ENCODE measurements at regions not wholly inside any gene's neighbourhood (a gene's known extent, or its start where the extent isn't known, plus 50 kb on each side); places are given as distances from the start of the nearest gene placed in this dataset.

DNA sequence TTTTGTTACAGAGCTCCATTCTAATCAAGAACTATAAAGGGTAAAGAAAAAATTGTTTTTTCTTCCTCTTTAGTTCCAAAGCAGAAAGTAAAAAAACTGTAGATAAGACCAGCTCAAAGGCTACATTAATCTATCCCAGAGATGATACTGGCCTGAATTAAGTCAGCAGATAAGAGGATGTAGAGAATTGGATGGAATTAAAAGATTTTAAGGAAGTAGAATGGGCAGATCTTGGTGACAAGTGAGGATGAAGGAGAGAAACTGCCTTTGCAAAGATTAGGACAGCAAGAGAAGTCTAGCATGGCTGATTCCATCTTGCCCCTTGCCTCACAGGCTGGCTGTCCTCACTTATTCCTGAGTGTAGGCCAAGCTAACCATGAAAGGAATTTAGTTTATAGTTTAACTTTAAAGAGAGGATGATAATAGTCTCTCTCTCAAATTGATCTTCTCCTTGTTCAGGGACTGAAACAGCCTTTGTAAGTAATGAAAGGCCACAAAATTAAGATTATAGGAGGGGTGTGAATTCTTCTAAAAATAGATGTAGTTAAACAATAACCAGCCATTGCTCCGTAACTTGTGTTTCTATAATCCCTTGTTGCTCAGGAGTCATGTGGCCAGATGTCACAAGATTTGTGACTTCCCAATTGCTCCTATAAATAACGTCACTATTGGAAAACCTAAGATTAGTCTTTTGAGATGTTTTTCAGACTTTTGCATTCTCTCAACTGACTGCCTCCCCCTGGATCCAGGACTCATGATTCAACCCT, 265.0 kb upstream of the USP24 start:
- Histone ChIP-seq H3K9me3 (ENCODE audit: control insufficient read depth in 1 of 2, low read length in 2 of 2) (no peaks in the 10 kb centered on the region), H3K36me3 (ENCODE audit: control insufficient read depth in 1 of 2, insufficient read depth in 2 of 2, low read length in 2 of 2) (no peaks in the 10 kb centered on the region), H3K4me1 (ENCODE audit: control insufficient read depth in 1 of 2, insufficient read depth in 2 of 2, low read length in 2 of 2) (no peaks in the 10 kb centered on the region), H3K27me3 (ENCODE audit: control insufficient read depth in 1 of 2, insufficient read depth in 2 of 2, low read length in 2 of 2) (no peaks in the 10 kb centered on the region), H3K9ac (ENCODE audit: low read depth in 1 of 2, low read length in 2 of 2) (no peak overlapping the region), H3K4me3 (ENCODE audit: low read depth in 1 of 2, low read length in 2 of 2) (no peak overlapping the region), H3K27ac (ENCODE audit: low read depth, low read length) (no peak overlapping the region)

GRCh38 chr1:55478742-55479141, 263.6 kb upstream of the USP24 start:
- no peak overlapping the region for H3K9ac ChIP-seq (ENCODE audit: low read depth in 1 of 2, low read length in 2 of 2)
- no peaks in the 10 kb centered on the region for H3K36me3 ChIP-seq (ENCODE audit: control insufficient read depth in 1 of 2, insufficient read depth in 2 of 2, low read length in 2 of 2)
- H3K9me3 ChIP-seq (ENCODE audit: control insufficient read depth in 1 of 2, low read length in 2 of 2), result no peaks in the 10 kb centered on the region
- no peak overlapping the region for H3K27ac ChIP-seq (ENCODE audit: low read depth, low read length)
- no peak overlapping the region for H3K4me3 ChIP-seq (ENCODE audit: low read depth in 1 of 2, low read length in 2 of 2)
- no peaks in the 10 kb centered on the region for H3K27me3 ChIP-seq (ENCODE audit: control insufficient read depth in 1 of 2, insufficient read depth in 2 of 2, low read length in 2 of 2)
- no peaks in the 10 kb centered on the region for H3K4me1 ChIP-seq (ENCODE audit: control insufficient read depth in 1 of 2, insufficient read depth in 2 of 2, low read length in 2 of 2)

- H3K27me3 ChIP-seq (ENCODE audit: control insufficient read depth in 1 of 2, insufficient read depth in 2 of 2, low read length in 2 of 2), result no peaks in the 10 kb centered on the region
- H3K27ac ChIP-seq (ENCODE audit: low read depth, low read length), result no peak overlapping the region
- no peak overlapping the region for H3K4me3 ChIP-seq (ENCODE audit: low read depth in 1 of 2, low read length in 2 of 2)
- no peak overlapping the region for H3K9ac ChIP-seq (ENCODE audit: low read depth in 1 of 2, low read length in 2 of 2)
- H3K36me3 ChIP-seq (ENCODE audit: control insufficient read depth in 1 of 2, insufficient read depth in 2 of 2, low read length in 2 of 2), result no peaks in the 10 kb centered on the region
- H3K4me1 ChIP-seq (ENCODE audit: control insufficient read depth in 1 of 2, insufficient read depth in 2 of 2, low read length in 2 of 2), result no peaks in the 10 kb centered on the region
- no peaks in the 10 kb centered on the region for H3K9me3 ChIP-seq (ENCODE audit: control insufficient read depth in 1 of 2, low read length in 2 of 2)
Measured at GRCh38 chr1:55477953-55478352, 262.8 kb upstream of the USP24 start.

DNA sequence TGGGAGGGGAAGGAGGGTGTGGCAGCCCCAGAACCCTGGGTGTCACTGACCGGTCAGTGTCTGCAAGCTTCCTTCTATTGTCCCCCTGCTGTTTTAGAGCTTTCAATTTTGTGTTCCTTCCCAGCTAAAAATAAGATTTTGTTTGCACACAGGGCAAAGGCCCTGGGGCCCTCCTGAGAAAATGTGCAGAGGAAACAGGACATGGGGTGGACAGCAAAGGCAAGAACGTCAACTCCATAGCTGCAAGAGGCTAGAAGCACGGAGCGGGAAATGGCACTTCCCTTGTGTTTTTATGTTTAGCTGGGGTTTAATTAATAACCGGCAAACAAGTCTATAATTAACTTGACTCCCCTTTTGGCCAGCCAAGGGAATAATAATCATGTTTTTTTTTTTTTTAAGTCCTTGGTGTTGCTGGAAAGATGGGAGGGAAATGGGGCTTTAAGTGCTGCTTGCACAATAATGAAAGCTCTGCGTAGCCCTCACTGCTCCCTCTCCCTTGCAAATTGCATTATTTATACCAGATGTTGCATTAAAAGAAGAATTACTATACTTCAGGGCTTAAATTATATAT, 261.4 kb upstream of the USP24 start:
- Histone ChIP-seq H3K36me3 (ENCODE audit: control insufficient read depth in 1 of 2, insufficient read depth in 2 of 2, low read length in 2 of 2) (no peaks in the 10 kb centered on the region), H3K27ac (ENCODE audit: low read depth, low read length) (no peak overlapping the region), H3K9ac (ENCODE audit: low read depth in 1 of 2, low read length in 2 of 2) (no peak overlapping the region), H3K9me3 (ENCODE audit: control insufficient read depth in 1 of 2, low read length in 2 of 2) (no peaks in the 10 kb centered on the region), H3K27me3 (ENCODE audit: control insufficient read depth in 1 of 2, insufficient read depth in 2 of 2, low read length in 2 of 2) (no peaks in the 10 kb centered on the region), H3K4me3 (ENCODE audit: low read depth in 1 of 2, low read length in 2 of 2) (no peak overlapping the region), H3K4me1 (ENCODE audit: control insufficient read depth in 1 of 2, insufficient read depth in 2 of 2, low read length in 2 of 2) (no peaks in the 10 kb centered on the region)

GRCh38 chr1:55474168-55474786, 259.1 kb upstream of the USP24 start:
- Histone ChIP-seq H3K27me3 (ENCODE audit: control insufficient read depth in 1 of 2, insufficient read depth in 2 of 2, low read length in 2 of 2) (no peaks in the 10 kb centered on the region), H3K9me3 (ENCODE audit: control insufficient read depth in 1 of 2, low read length in 2 of 2) (no peaks in the 10 kb centered on the region), H3K4me1 (ENCODE audit: control insufficient read depth in 1 of 2, insufficient read depth in 2 of 2, low read length in 2 of 2) (no peaks in the 10 kb centered on the region), H3K9ac (ENCODE audit: low read depth in 1 of 2, low read length in 2 of 2) (no peak overlapping the region), H3K4me3 (ENCODE audit: low read depth in 1 of 2, low read length in 2 of 2) (no peak overlapping the region), H3K27ac (ENCODE audit: low read depth, low read length) (no peak overlapping the region), H3K36me3 (ENCODE audit: control insufficient read depth in 1 of 2, insufficient read depth in 2 of 2, low read length in 2 of 2) (no peaks in the 10 kb centered on the region)

DNA sequence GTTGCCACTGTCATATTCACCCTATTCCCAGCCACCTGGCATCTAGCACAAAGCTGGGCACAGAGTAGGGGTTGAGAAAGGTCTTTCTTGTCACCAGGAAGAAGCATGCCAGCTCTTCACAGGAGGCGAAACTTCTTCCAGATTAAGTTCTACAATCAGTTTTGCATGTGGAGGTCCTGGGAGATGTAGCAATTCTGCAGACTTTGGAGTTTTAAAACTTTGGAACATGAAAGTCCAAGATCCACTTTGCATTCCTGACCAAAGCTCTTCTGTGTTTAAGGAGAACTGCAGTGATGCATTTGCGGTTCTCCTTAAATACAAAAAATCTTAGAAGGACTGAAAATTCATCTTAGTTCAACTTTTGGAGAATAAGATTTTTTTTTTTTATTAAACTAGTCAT, 258.5 kb upstream of the USP24 start:
- Histone ChIP-seq H3K4me1 (ENCODE audit: control insufficient read depth in 1 of 2, insufficient read depth in 2 of 2, low read length in 2 of 2) (no peaks in the 10 kb centered on the region), H3K9me3 (ENCODE audit: control insufficient read depth in 1 of 2, low read length in 2 of 2) (no peaks in the 10 kb centered on the region), H3K27ac (ENCODE audit: low read depth, low read length) (no peak overlapping the region), H3K36me3 (ENCODE audit: control insufficient read depth in 1 of 2, insufficient read depth in 2 of 2, low read length in 2 of 2) (no peaks in the 10 kb centered on the region), H3K27me3 (ENCODE audit: control insufficient read depth in 1 of 2, insufficient read depth in 2 of 2, low read length in 2 of 2) (no peaks in the 10 kb centered on the region), H3K4me3 (ENCODE audit: low read depth in 1 of 2, low read length in 2 of 2) (no peak overlapping the region), H3K9ac (ENCODE audit: low read depth in 1 of 2, low read length in 2 of 2) (no peak overlapping the region)

DNA sequence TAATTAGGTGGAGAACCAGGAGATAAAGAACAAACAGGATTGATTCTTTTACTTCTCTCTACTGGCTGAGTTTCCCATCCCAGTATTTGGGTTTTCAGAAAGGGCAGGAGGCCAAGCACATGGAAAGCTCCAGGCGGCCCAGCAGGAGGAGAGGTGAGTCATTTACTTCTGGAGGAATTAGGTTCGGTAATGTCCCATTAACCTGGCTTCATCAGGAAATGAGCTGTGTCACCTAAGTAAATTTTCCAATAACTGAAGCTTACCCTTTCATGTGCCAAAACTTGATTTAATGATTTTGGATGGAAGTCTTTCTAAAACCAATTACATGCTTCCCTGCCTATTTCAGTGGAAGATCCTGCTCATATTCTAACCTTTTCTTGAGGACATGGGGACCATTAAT, 257.6 kb upstream of the USP24 start:
- H3K27ac ChIP-seq (ENCODE audit: low read depth, low read length), result no peak overlapping the region
- H3K4me3 ChIP-seq (ENCODE audit: low read depth in 1 of 2, low read length in 2 of 2), result no peak overlapping the region
- no peak overlapping the region for H3K9ac ChIP-seq (ENCODE audit: low read depth in 1 of 2, low read length in 2 of 2)
- no peaks in the 10 kb centered on the region for H3K4me1 ChIP-seq (ENCODE audit: control insufficient read depth in 1 of 2, insufficient read depth in 2 of 2, low read length in 2 of 2)
- no peaks in the 10 kb centered on the region for H3K9me3 ChIP-seq (ENCODE audit: control insufficient read depth in 1 of 2, low read length in 2 of 2)
- H3K27me3 ChIP-seq (ENCODE audit: control insufficient read depth in 1 of 2, insufficient read depth in 2 of 2, low read length in 2 of 2), result no peaks in the 10 kb centered on the region
- H3K36me3 ChIP-seq (ENCODE audit: control insufficient read depth in 1 of 2, insufficient read depth in 2 of 2, low read length in 2 of 2), result no peaks in the 10 kb centered on the region

- H3K27ac ChIP-seq (ENCODE audit: low read depth, low read length), result no peak overlapping the region
- no peaks in the 10 kb centered on the region for H3K36me3 ChIP-seq (ENCODE audit: control insufficient read depth in 1 of 2, insufficient read depth in 2 of 2, low read length in 2 of 2)
- H3K4me3 ChIP-seq (ENCODE audit: low read depth in 1 of 2, low read length in 2 of 2), result no peak overlapping the region
- H3K9ac ChIP-seq (ENCODE audit: low read depth in 1 of 2, low read length in 2 of 2), result no peak overlapping the region
- H3K9me3 ChIP-seq (ENCODE audit: control insufficient read depth in 1 of 2, low read length in 2 of 2), result no peaks in the 10 kb centered on the region
- no peaks in the 10 kb centered on the region for H3K4me1 ChIP-seq (ENCODE audit: control insufficient read depth in 1 of 2, insufficient read depth in 2 of 2, low read length in 2 of 2)
- H3K27me3 ChIP-seq (ENCODE audit: control insufficient read depth in 1 of 2, insufficient read depth in 2 of 2, low read length in 2 of 2), result no peaks in the 10 kb centered on the region
Measured at GRCh38 chr1:55472115-55472514, 257.0 kb upstream of the USP24 start.

DNA sequence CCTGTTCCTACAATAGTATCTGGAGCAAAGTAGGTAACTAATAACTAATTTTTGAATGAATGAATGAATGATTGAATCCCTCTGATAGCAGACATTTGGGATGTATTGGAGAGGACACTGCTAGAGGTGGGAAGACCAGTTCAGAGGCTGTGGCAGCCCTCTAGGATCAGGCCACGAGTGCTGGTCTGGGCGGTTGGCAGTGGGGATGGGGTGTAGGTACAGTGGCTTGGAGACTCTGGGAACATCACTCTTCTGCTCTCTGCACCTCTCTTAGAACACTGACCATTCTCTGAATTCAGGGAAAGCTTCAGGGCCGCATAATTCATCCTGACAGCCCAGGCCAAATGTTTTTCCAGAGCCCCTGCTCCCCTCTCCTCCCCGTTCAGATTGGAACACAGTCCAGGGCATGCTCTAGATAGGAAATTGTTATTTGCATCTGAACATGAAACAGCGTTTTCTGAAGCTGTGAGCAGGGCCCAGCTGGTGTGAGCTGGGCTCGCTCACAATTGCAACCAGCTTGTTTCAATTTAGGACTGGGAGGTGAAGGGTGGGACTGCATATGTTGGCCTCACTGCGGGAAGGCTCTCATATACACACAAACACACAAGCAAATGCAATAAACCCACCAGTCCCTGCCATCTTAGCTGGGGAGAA, 253.1 kb upstream of the USP24 start:
- no peaks in the 10 kb centered on the region for H3K36me3 ChIP-seq (ENCODE audit: control insufficient read depth in 1 of 2, insufficient read depth in 2 of 2, low read length in 2 of 2)
- no peak overlapping the region for H3K9ac ChIP-seq (ENCODE audit: low read depth in 1 of 2, low read length in 2 of 2)
- H3K4me1 ChIP-seq (ENCODE audit: control insufficient read depth in 1 of 2, insufficient read depth in 2 of 2, low read length in 2 of 2), result no peaks in the 10 kb centered on the region
- no peaks in the 10 kb centered on the region for H3K27me3 ChIP-seq (ENCODE audit: control insufficient read depth in 1 of 2, insufficient read depth in 2 of 2, low read length in 2 of 2)
- H3K9me3 ChIP-seq (ENCODE audit: control insufficient read depth in 1 of 2, low read length in 2 of 2), result no peaks in the 10 kb centered on the region
- H3K27ac ChIP-seq (ENCODE audit: low read depth, low read length), result no peak overlapping the region
- no peak overlapping the region for H3K4me3 ChIP-seq (ENCODE audit: low read depth in 1 of 2, low read length in 2 of 2)

DNA sequence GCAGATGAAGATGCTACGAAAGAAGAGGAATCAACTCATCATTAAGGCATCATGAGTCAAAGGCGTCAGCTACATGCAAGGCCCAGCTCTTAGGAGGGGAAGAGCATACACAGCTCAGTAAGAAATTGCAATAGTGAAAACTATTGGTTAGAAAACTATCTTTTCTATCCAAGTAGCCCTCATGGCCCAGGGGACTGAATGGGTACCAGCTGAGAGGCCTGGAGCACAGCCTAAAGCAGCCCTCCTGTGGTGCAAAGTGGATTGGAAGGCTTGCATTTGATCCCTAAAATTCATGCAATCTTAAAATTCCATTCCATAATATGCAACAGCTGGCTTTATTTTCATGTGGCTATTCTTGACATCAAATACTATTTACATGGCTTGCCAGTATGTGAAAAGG, 251.8 kb upstream of the USP24 start:
- H3K9me3 ChIP-seq (ENCODE audit: control insufficient read depth in 1 of 2, low read length in 2 of 2), result no peaks in the 10 kb centered on the region
- no peaks in the 10 kb centered on the region for H3K4me1 ChIP-seq (ENCODE audit: control insufficient read depth in 1 of 2, insufficient read depth in 2 of 2, low read length in 2 of 2)
- no peak overlapping the region for H3K27ac ChIP-seq (ENCODE audit: low read depth, low read length)
- no peaks in the 10 kb centered on the region for H3K36me3 ChIP-seq (ENCODE audit: control insufficient read depth in 1 of 2, insufficient read depth in 2 of 2, low read length in 2 of 2)
- H3K4me3 ChIP-seq (ENCODE audit: low read depth in 1 of 2, low read length in 2 of 2), result no peak overlapping the region
- H3K27me3 ChIP-seq (ENCODE audit: control insufficient read depth in 1 of 2, insufficient read depth in 2 of 2, low read length in 2 of 2), result no peaks in the 10 kb centered on the region
- H3K9ac ChIP-seq (ENCODE audit: low read depth in 1 of 2, low read length in 2 of 2), result no peak overlapping the region
